Fibroblast of the aortic adventitia (primary cell): ENCODE measurements at regions not wholly inside any gene's neighbourhood (a gene's known extent, or its start where the extent isn't known, plus 50 kb on each side); places are given as distances from the start of the nearest gene placed in this dataset.

Experiments used
- DNase-seq: peaks from one replicate; pipeline ENCODE4 v3.0.0-alpha.2; 2010; ENCODE audit warnings: low read depth
- H3K4me3 ChIP-seq: 2 replicates; pipeline ENCODE4 v1.5.1; 2011; ENCODE audit warnings: low read depth, mild to moderate bottlenecking, control low read depth, low read length, moderate library complexity
- CTCF ChIP-seq: IDR thresholded peaks from 2 replicates; pipeline ENCODE4 v1.5.1; 2011; ENCODE audit warnings: mild to moderate bottlenecking, low read length, control low read depth, inconsistent platforms; ENCODE audit not compliant: insufficient read depth

- no peak for DNase-seq
- TF ChIP-seq CTCF, result no peak
- H3K4me3 ChIP-seq, result no peak overlapping the region
Observed at GRCh38 chr21:14321042-14321441, 61.9 kb downstream of the HSPA13 start.

- no peak for DNase-seq
- no peak overlapping the region for H3K4me3 ChIP-seq
- TF ChIP-seq CTCF, result no peak
Observed at GRCh38 chr21:14319805-14320204, 63.1 kb downstream of the HSPA13 start.

- TF ChIP-seq CTCF, result no peak
- no peak for DNase-seq
- no peak overlapping the region for H3K4me3 ChIP-seq
Observed at GRCh38 chr21:14318578-14318977, 64.4 kb downstream of the HSPA13 start.

GRCh38 chr21:14317507-14317906, 65.4 kb downstream of the HSPA13 start:
- no peak overlapping the region for H3K4me3 ChIP-seq
- TF ChIP-seq CTCF, result no peak
- no peak for DNase-seq

- TF ChIP-seq CTCF, result no peak
- no peak for DNase-seq
- H3K4me3 ChIP-seq, result no peak overlapping the region
Observed at GRCh38 chr21:14313300-14313699, 69.6 kb downstream of the HSPA13 start.

GRCh38 chr21:14312871-14313270, 70.1 kb downstream of the HSPA13 start:
- DNase-seq, result no peak
- H3K4me3 ChIP-seq, result no peak overlapping the region
- no peak for TF ChIP-seq CTCF

- TF ChIP-seq CTCF, result no peak
- no peak for DNase-seq
- no peak overlapping the region for H3K4me3 ChIP-seq
Observed at GRCh38 chr21:14308234-14308633, 74.7 kb downstream of the HSPA13 start.
